IMR-90 (cell line): ENCODE measurements at regions not wholly inside any gene's neighbourhood (a gene's known extent, or its start where the extent isn't known, plus 50 kb on each side); places are given as distances from the start of the nearest gene placed in this dataset.

Experiments
- ATAC-seq: fragments of 200-7000 bp; cut with Tn5 transposase; 2 replicates; pipeline ENCODE4 v1.9.1; 2020; ENCODE audit warnings: low read depth, mild to moderate bottlenecking, moderate library complexity
- BruUV-seq: library from RNA; stranded (reverse); fragments of 400-500 nt; replicated peaks from 2 replicates; lab custom pipeline; 2021; lab: Mats Ljungman, UMichigan
- CTCF ChIA-PET: fragments of 300-600 bp; formaldehyde crosslinking; extraction: SDS; loops from one replicate; lab custom pipeline; 2021; ENCODE audit warnings: antibody characterized with exemption; lab: Yijun Ruan, JAX
- POLR2A ChIA-PET: fragments of 300-600 bp; sonication (Branson Sonifier 250); formaldehyde crosslinking; loops from one replicate; lab custom pipeline; 2022; ENCODE audit warnings: antibody characterized with exemption; ENCODE audit not compliant: unreplicated experiment; lab: Charles Lee
- DNase-seq: peaks from one replicate; pipeline ENCODE4 v3.0.0; 2013
- H2AFZ ChIP-seq: replicated peaks from 2 replicates; pipeline ENCODE3; 2013; ENCODE audit warnings: low read length, mild to moderate bottlenecking; ENCODE audit not compliant: poor library complexity
- H2AK5ac ChIP-seq: 2 replicates; pipeline ENCODE4 v1.6.1; 2013; ENCODE audit warnings: low read depth, low read length, inconsistent platforms
- H2AK9ac ChIP-seq: replicated peaks from 2 replicates; pipeline ENCODE3; 2013; ENCODE audit warnings: mild to moderate bottlenecking, low read depth, low read length, moderate library complexity; ENCODE audit not compliant: poor library complexity
- H2BK120ac ChIP-seq: 2 replicates; pipeline ENCODE4 v1.6.1; 2013; ENCODE audit warnings: low read depth, low read length, inconsistent platforms
- H2BK15ac ChIP-seq: 3 replicates; pipeline ENCODE4 v1.6.1; 2013; ENCODE audit warnings: low read depth, low read length, inconsistent platforms
- H2BK20ac ChIP-seq: 2 replicates; pipeline ENCODE4 v1.6.1; 2013; ENCODE audit warnings: low read depth, mild to moderate bottlenecking, inconsistent platforms, low read length, moderate library complexity
- H2BK5ac ChIP-seq: 2 replicates; pipeline ENCODE4 v1.6.1; 2013; ENCODE audit warnings: mild to moderate bottlenecking, low read depth, low read length, inconsistent platforms; ENCODE audit not compliant: poor library complexity, severe bottlenecking
- H3K14ac ChIP-seq: replicated peaks from 2 replicates; pipeline ENCODE4 v1.6.1; 2013; ENCODE audit warnings: low read depth, low read length, inconsistent platforms
- H3K18ac ChIP-seq: 2 replicates; pipeline ENCODE4 v1.6.1; 2013; ENCODE audit warnings: low read depth, low read length, control low read depth
- H3K23ac ChIP-seq: 2 replicates; pipeline ENCODE4 v1.6.1; 2013; ENCODE audit warnings: low read depth, low read length, inconsistent platforms
- H3K27ac ChIP-seq: 2 replicates; pipeline ENCODE4 v1.5.1; 2013; ENCODE audit warnings: mild to moderate bottlenecking, control low read depth, low read length; ENCODE audit not compliant: insufficient read depth
- H3K27me3 ChIP-seq: 2 replicates; pipeline ENCODE4 v1.6.1; 2013; ENCODE audit warnings: low read length; ENCODE audit not compliant: control insufficient read depth, insufficient read depth
- H3K36me3 ChIP-seq: 2 replicates; pipeline ENCODE4 v1.6.1; 2013; ENCODE audit warnings: low read length, mixed read lengths; ENCODE audit not compliant: control insufficient read depth, insufficient read depth
- H3K4ac ChIP-seq: 2 replicates; pipeline ENCODE4 v1.6.1; 2013; ENCODE audit warnings: low read depth, low read length, inconsistent platforms
- H3K4me1 ChIP-seq: 2 replicates; pipeline ENCODE4 v1.6.1; 2013; ENCODE audit warnings: low read length, mixed read lengths; ENCODE audit not compliant: control insufficient read depth, insufficient read depth
- H3K4me2 ChIP-seq: 2 replicates; pipeline ENCODE4 v1.6.1; 2013; ENCODE audit warnings: low read depth, mild to moderate bottlenecking, control low read depth, low read length, moderate library complexity
- H3K4me3 ChIP-seq: 2 replicates; pipeline ENCODE4 v1.5.1; 2013; ENCODE audit warnings: low read depth, mild to moderate bottlenecking, control low read depth, low read length, moderate library complexity; ENCODE audit not compliant: insufficient read depth
- H3K56ac ChIP-seq: 2 replicates; pipeline ENCODE4 v1.6.1; 2013; ENCODE audit warnings: low read length, inconsistent platforms; ENCODE audit not compliant: insufficient read depth; ENCODE audit errors: extremely low read depth
- H3K79me1 ChIP-seq, 2 experiments: 2 replicates each; pipeline ENCODE4 v1.6.1; 2013; ENCODE audit warnings: low read length in 2 of 2, inconsistent platforms in 1 of 2, low read depth in 1 of 2
- H3K9ac ChIP-seq: 2 replicates; pipeline ENCODE4 v1.6.1; 2013; ENCODE audit warnings: low read depth, low read length, control low read depth
- H3K9me1 ChIP-seq: 2 replicates; pipeline ENCODE4 v1.6.1; 2013; ENCODE audit warnings: low read length, inconsistent platforms; ENCODE audit not compliant: insufficient read depth
- H3K9me3 ChIP-seq: 2 replicates; pipeline ENCODE4 v1.6.1; 2013; ENCODE audit warnings: low read length; ENCODE audit not compliant: control insufficient read depth, insufficient read depth
- H4K20me1 ChIP-seq: 2 replicates; pipeline ENCODE4 v1.6.1; 2013; ENCODE audit warnings: low read length, inconsistent platforms; ENCODE audit not compliant: insufficient read depth
- H4K5ac ChIP-seq: 2 replicates; pipeline ENCODE4 v1.6.1; 2013; ENCODE audit warnings: mild to moderate bottlenecking, low read depth, low read length, control low read depth
- H4K8ac ChIP-seq, 2 experiments: 2 replicates each; pipeline ENCODE4 v1.6.1; 2013; ENCODE audit warnings: low read depth in 2 of 2, low read length in 2 of 2, control low read depth in 1 of 2, inconsistent platforms in 1 of 2
- H4K91ac ChIP-seq: 2 replicates; pipeline ENCODE4 v1.6.1; 2013; ENCODE audit warnings: low read depth, low read length, inconsistent platforms; ENCODE audit not compliant: insufficient read depth
- BHLHE40 ChIP-seq: fragments of 150-350 bp; IDR thresholded peaks from 2 replicates; pipeline ENCODE4 v1.6.1; 2016; ENCODE audit warnings: mild to moderate bottlenecking, low read depth, low read length
- CEBPB ChIP-seq: IDR thresholded peaks from 2 replicates; pipeline ENCODE4 v1.6.1; 2012; ENCODE audit warnings: low read depth, low read length, improper control_type of control experiment
- CHD1 ChIP-seq: IDR thresholded peaks from 2 replicates; pipeline ENCODE4 v1.6.1; 2012; ENCODE audit warnings: low read depth, low read length, improper control_type of control experiment
- CTCF ChIP-seq: conservative IDR thresholded peaks from 2 replicates; pipeline ENCODE4 v1.5.1; 2012; ENCODE audit warnings: mild to moderate bottlenecking, low read depth, low read length, improper control_type of control experiment
- ELK1 ChIP-seq: fragments of 150-350 bp; IDR thresholded peaks from 2 replicates; pipeline ENCODE4 v1.6.1; 2016; ENCODE audit warnings: low read depth, mild to moderate bottlenecking, low read length, moderate library complexity, borderline replicate concordance
- FOS ChIP-seq: fragments of 150-350 bp; IDR thresholded peaks from 2 replicates; pipeline ENCODE4 v1.6.1; 2016; ENCODE audit warnings: low read depth, low read length
- MAFK ChIP-seq: IDR thresholded peaks from 2 replicates; pipeline ENCODE4 v1.6.1; 2012; ENCODE audit warnings: low read depth, low read length, improper control_type of control experiment
- MAZ ChIP-seq: IDR thresholded peaks from 2 replicates; pipeline ENCODE4 v1.6.1; 2012; ENCODE audit warnings: low read depth, mild to moderate bottlenecking, low read length, improper control_type of control experiment, moderate library complexity, borderline replicate concordance
- MXI1 ChIP-seq: IDR thresholded peaks from 2 replicates; pipeline ENCODE4 v1.6.1; 2012; ENCODE audit warnings: low read depth, mild to moderate bottlenecking, low read length, moderate library complexity, borderline replicate concordance
- NFE2L2 ChIP-seq: fragments of 150-350 bp; IDR thresholded peaks from 2 replicates; pipeline ENCODE4 v1.6.1; 2016; ENCODE audit warnings: low read depth, mild to moderate bottlenecking, low read length
- POLR2A ChIP-seq: IDR thresholded peaks from 2 replicates; pipeline ENCODE4 v1.6.1; 2012; ENCODE audit warnings: mild to moderate bottlenecking, low read depth, low read length
- RAD21 ChIP-seq: IDR thresholded peaks from 2 replicates; pipeline ENCODE4 v1.6.1; 2012; ENCODE audit warnings: low read length, improper control_type of control experiment
- RCOR1 ChIP-seq: IDR thresholded peaks from 2 replicates; pipeline ENCODE4 v1.6.1; 2012; ENCODE audit warnings: mild to moderate bottlenecking, low read length, improper control_type of control experiment; ENCODE audit not compliant: insufficient replicate concordance
- RFX5 ChIP-seq: IDR thresholded peaks from 2 replicates; pipeline ENCODE4 v1.8.0; 2012; ENCODE audit warnings: low read depth, mild to moderate bottlenecking, low read length, moderate library complexity
- SMC3 ChIP-seq: fragments of 150-350 bp; IDR thresholded peaks from 2 replicates; pipeline ENCODE4 v1.6.1; 2016; ENCODE audit warnings: low read depth, mild to moderate bottlenecking, antibody characterized with exemption, low read length, moderate library complexity
- USF2 ChIP-seq: fragments of 150-350 bp; IDR thresholded peaks from 2 replicates; pipeline ENCODE4 v1.6.1; 2017; ENCODE audit warnings: mild to moderate bottlenecking, antibody characterized with exemption, low read length, low read depth
- WGBS, 2 experiments: methylation state at CpG; one replicate each; pipeline versions ENCODE4 v1.1.5 to v1.1.7; 2013; ENCODE audit warnings: missing lambda C conversion rate in 2 of 2; ENCODE audit not compliant: insufficient read length in 1 of 2; ENCODE audit errors: extremely low coverage in 2 of 2; 5-methylcytosine and 5-hydroxymethylcytosine counted together
- dilution Hi-C: fragments of 300-500 bp; cut with HindIII; formaldehyde crosslinking; loops from one replicate; pipeline ENCODE4 v1.14.3; 2018; ENCODE audit warnings: low sequenced_read_pairs; ENCODE audit not compliant: unreplicated experiment
- in situ Hi-C: fragments of 300-500 bp; cut with MboI; formaldehyde crosslinking; loops from 3 replicates; pipeline ENCODE4 v1.14.3; 2019; ENCODE audit warnings: low sequenced_read_pairs, inconsistent platforms, mixed read lengths
- intact Hi-C: fragments of 100-400 bp; cut with micrococcal nuclease; formaldehyde crosslinking; loops from 2 replicates; pipeline ENCODE4 v1.10.0; 2022

- no CpG with 5 or more reads among the region's 1 CpG for whole genome bisulfite sequencing, 2 experiments
These were observed 303.7 kb downstream of the UTRN start for GRCh38 chr6:144588697-144589325.

More at GRCh38 chr6:144588697-144589325, 303.7 kb downstream of the UTRN start:
- Histone ChIP-seq H3K4me1 (no peaks in the 10 kb centered on the region), H4K91ac (no peak overlapping the region), H3K79me1 (peaks cover 0 to 13% of the 10 kb centered on the region in 2 experiments; a peak in 2 of 4 replicates), H3K9me3 (no peaks in the 10 kb centered on the region), H2AK5ac (no peak overlapping the region), H3K9me1 (no peaks in the 10 kb centered on the region), H3K4me3 (no peak overlapping the region), H3K36me3 (no peaks in the 10 kb centered on the region), H3K18ac (no peak overlapping the region), H3K27me3 (no peaks in the 10 kb centered on the region), H3K56ac (no peak overlapping the region), H2BK15ac (no peak overlapping the region), H2BK20ac (no peak overlapping the region), H2BK5ac (no peak overlapping the region), H2BK120ac (no peak overlapping the region), H2AK9ac (no peak overlapping the region), H3K9ac (no peak overlapping the region), H4K8ac (no peak overlapping the region), H4K5ac (no peak overlapping the region), H3K4me2 (no peak overlapping the region), H4K20me1 (no peaks in the 10 kb centered on the region), H3K4ac (no peak overlapping the region), H3K23ac (no peak overlapping the region), H3K27ac (no peak overlapping the region), H3K14ac (no peak overlapping the region), H2AFZ (no peak overlapping the region)
- POLR2A ChIA-PET = interaction anchor here (0.6 kb wide), 1 partner anchor 59 kb away, joined by 3 read pairs; no protein-coding TSS in a partner anchor
- ATAC-seq (no peak), DNase-seq (no peak)
- in situ Hi-C loops (loop anchor here (5.0 to 10.0 kb wide), 5 partner anchors 348 to 1116 kb away; no protein-coding TSS in a partner anchor), dilution Hi-C loops (no loop called here), intact Hi-C loops (loop anchor here (5.0 kb wide), 1 partner anchor 323 kb away; no protein-coding TSS in a partner anchor)
- CTCF ChIA-PET = interaction anchor here (0.6 to 0.7 kb wide), 2 partner anchors 16 to 624 kb away, joined by 3 read pairs; no protein-coding TSS in a partner anchor
- TF ChIP-seq NFE2L2 (no peak), CTCF (no peak), MXI1 (no peak), MAZ (no peak), CEBPB (no peak), RFX5 (no peak), ELK1 (no peak), BHLHE40 (no peak), SMC3 (no peak), MAFK (no peak), USF2 (no peak), POLR2A (no peak), FOS (no peak), RAD21 (no peak), RCOR1 (no peak), CHD1 (no peak)
- BruUV-seq = no TSS peak
